H1 (cell line): ENCODE measurements at regions not wholly inside any gene's neighbourhood (a gene's known extent, or its start where the extent isn't known, plus 50 kb on each side); places are given as distances from the start of the nearest gene placed in this dataset.

ENCODE experiments used
- BRCA1 ChIP-seq: IDR thresholded peaks from 2 replicates; pipeline ENCODE4 v1.6.1; 2012; ENCODE audit warnings: low read depth, low read length, improper control_type of control experiment
- CBX5 ChIP-seq: fragments of 300-800, 300-1000 bp; sonication (generic); IDR thresholded peaks from 2 replicates; pipeline ENCODE4 v1.7.1; 2016; ENCODE audit warnings: antibody characterized with exemption, low read length, low read depth
- CEBPB ChIP-seq: IDR thresholded peaks from 2 replicates; pipeline ENCODE4 v1.6.1; 2012; ENCODE audit warnings: low read depth, low read length
- CHD2 ChIP-seq: IDR thresholded peaks from 2 replicates; pipeline ENCODE4 v1.6.1; 2012; ENCODE audit warnings: low read length, improper control_type of control experiment
- CTCF ChIP-seq, 3 experiments: IDR thresholded peaks; 1 replicate in 2 of 3; 2 replicates in 1 of 3; pipeline versions ENCODE4 v1.5.1 to v1.6.1; 2011; ENCODE audit warnings: low read length in 3 of 3, mild to moderate bottlenecking in 3 of 3, inconsistent platforms in 2 of 3, low read depth in 1 of 3, moderate library complexity in 1 of 3; ENCODE audit not compliant: insufficient read depth in 1 of 3; ENCODE audit errors: control extremely low read depth in 1 of 3
- POLR2A ChIP-seq, 2 experiments: IDR thresholded peaks; 1 replicate in 1 of 2; 2 replicates in 1 of 2; pipeline ENCODE4 v1.6.1; 2011; ENCODE audit warnings: low read depth in 2 of 2, low read length in 2 of 2, mild to moderate bottlenecking in 2 of 2; ENCODE audit errors: control extremely low read depth in 1 of 2

GRCh38 chr3:135849827-135850226 is 115.7 kb upstream of the PPP2R3A start:
- no peak for TF ChIP-seq POLR2A (IDR thresholded peaks at IDR 0.05; ENCODE audit: control extremely low read depth in 1 of 2, low read depth in 2 of 2, low read length in 2 of 2)
- TF ChIP-seq CBX5, result no peak
- TF ChIP-seq CEBPB, result no peak
- no peak for TF ChIP-seq BRCA1
- no peak for TF ChIP-seq CHD2
- TF ChIP-seq CTCF (IDR thresholded peaks at IDR 0.05; ENCODE audit: control extremely low read depth in 1 of 3, insufficient read depth in 1 of 3, low read depth in 1 of 3, low read length in 3 of 3), result no peak
